Liver (tissue), 8 donors: ENCODE measurements at regions not wholly inside any gene's neighbourhood (a gene's known extent, or its start where the extent isn't known, plus 50 kb on each side); places are given as distances from the start of the nearest gene placed in this dataset.
A peak's percentile ranks its signal among the peaks of the same experiment; 100 is the strongest.

Source experiments
- DNase-seq: peaks from one replicate; pipeline ENCODE4 v3.0.0-alpha.2; 2017; ENCODE audit warnings: low spot score
- H3K27ac ChIP-seq, 2 donors: one replicate each; pipeline ENCODE4 v1.7.0; 2013; ENCODE audit warnings: inconsistent platforms in 2 of 2, low read length in 2 of 2, control low read depth in 1 of 2, low read depth in 1 of 2, mild to moderate bottlenecking in 1 of 2
- H3K27me3 ChIP-seq, 4 donors: one replicate each; pipeline versions ENCODE4 v1.6.1 to v1.7.0; 2013; ENCODE audit warnings: low read length in 3 of 4, inconsistent platforms in 1 of 4, mild to moderate bottlenecking in 1 of 4, moderate library complexity in 1 of 4; ENCODE audit not compliant: control insufficient read depth in 4 of 4, insufficient read depth in 4 of 4
- H3K36me3 ChIP-seq, 4 donors: one replicate each; pipeline versions ENCODE4 v1.6.1 to v1.7.0; 2013; ENCODE audit warnings: low read length in 3 of 4, mild to moderate bottlenecking in 3 of 4, low read depth in 1 of 4, moderate library complexity in 1 of 4; ENCODE audit not compliant: control insufficient read depth in 4 of 4, insufficient read depth in 3 of 4
- H3K4me1 ChIP-seq, 4 donors: one replicate each; pipeline versions ENCODE4 v1.6.1 to v1.7.0; 2013; ENCODE audit warnings: low read length in 3 of 4, mild to moderate bottlenecking in 3 of 4, moderate library complexity in 1 of 4; ENCODE audit not compliant: control insufficient read depth in 4 of 4, insufficient read depth in 4 of 4
- H3K4me3 ChIP-seq, 3 donors: one replicate each; pipeline versions ENCODE4 v1.6.1 to v1.7.0; 2013; ENCODE audit warnings: low read length in 3 of 3, control low read depth in 1 of 3, low read depth in 1 of 3, mild to moderate bottlenecking in 1 of 3
- H3K9ac ChIP-seq, 2 donors: one replicate each; pipeline ENCODE4 v1.7.0; 2013; ENCODE audit warnings: low read length in 2 of 2, mild to moderate bottlenecking in 2 of 2, moderate library complexity in 2 of 2, control low read depth in 1 of 2, low read depth in 1 of 2
- H3K9me3 ChIP-seq, 4 donors: one replicate each; pipeline versions ENCODE4 v1.6.1 to v1.7.0; 2013; ENCODE audit warnings: low read length in 3 of 4; ENCODE audit not compliant: control insufficient read depth in 4 of 4
- CTCF ChIP-seq: fragments of 150-350 bp; IDR thresholded peaks from 2 replicates; pipeline ENCODE4 v1.5.1; 2017; ENCODE audit warnings: improper control_type of control experiment, low read depth, low read length; ENCODE audit not compliant: missing input control
- EGR1 ChIP-seq, 2 donors: IDR thresholded peaks; 2 replicates each; pipeline ENCODE4 v1.6.1; 2016 to 2018; ENCODE audit warnings: antibody characterized with exemption in 2 of 2, low read depth in 2 of 2
- FOXA1 ChIP-seq: IDR thresholded peaks from 2 replicates; pipeline ENCODE4 v1.6.1; 2016; ENCODE audit warnings: antibody characterized with exemption
- FOXA2 ChIP-seq: IDR thresholded peaks from 2 replicates; pipeline ENCODE4 v1.6.1; 2016; ENCODE audit warnings: antibody characterized with exemption
- GABPA ChIP-seq, 2 donors: IDR thresholded peaks in 1 of 2; conservative IDR thresholded peaks in 1 of 2; 2 replicates each; pipeline ENCODE4 v1.6.1; 2016; ENCODE audit warnings: antibody characterized with exemption in 2 of 2, mild to moderate bottlenecking in 1 of 2, moderate library complexity in 1 of 2
- HNF4A ChIP-seq, 2 donors: conservative IDR thresholded peaks; 2 replicates each; pipeline ENCODE4 v1.6.1; 2016; ENCODE audit warnings: antibody characterized with exemption in 2 of 2, mild to moderate bottlenecking in 2 of 2
- JUND ChIP-seq, 2 donors: IDR thresholded peaks; 2 replicates each; pipeline ENCODE4 v1.6.1; 2016; ENCODE audit warnings: antibody characterized with exemption in 2 of 2
- NR2F2 ChIP-seq: IDR thresholded peaks from 2 replicates; pipeline ENCODE4 v1.6.1; 2016; ENCODE audit warnings: antibody characterized with exemption
- RAD21 ChIP-seq, 2 donors: IDR thresholded peaks; 2 replicates each; pipeline ENCODE4 v1.6.1; 2016; ENCODE audit warnings: antibody characterized with exemption in 2 of 2, mild to moderate bottlenecking in 2 of 2
- RXRA ChIP-seq, 2 donors: IDR thresholded peaks; 2 replicates each; pipeline ENCODE4 v1.6.1; 2017 to 2018; ENCODE audit warnings: antibody characterized with exemption in 2 of 2, mild to moderate bottlenecking in 1 of 2
- SP1 ChIP-seq: IDR thresholded peaks from 2 replicates; pipeline ENCODE4 v1.6.1; 2018; ENCODE audit warnings: antibody characterized with exemption, mild to moderate bottlenecking
- TAF1 ChIP-seq: conservative IDR thresholded peaks from 2 replicates; pipeline ENCODE4 v1.6.1; 2016; ENCODE audit warnings: antibody characterized with exemption, mild to moderate bottlenecking
- ZBTB33 ChIP-seq: IDR thresholded peaks from 2 replicates; pipeline ENCODE4 v1.6.1; 2016; ENCODE audit warnings: antibody characterized with exemption
- WGBS: extraction: QIAGEN DNeasy Blood & Tissue Kit; methylation state at CpG from one replicate; pipeline ENCODE4 v1.1.7; 2013; 5-methylcytosine and 5-hydroxymethylcytosine counted together
- TF ChIP-seq, protein P1 (sequence below): IDR thresholded peaks from 2 replicates; pipeline ENCODE4 v1.6.1; 2016; ENCODE audit warnings: antibody characterized with exemption
- TF ChIP-seq, protein P2 (sequence below): IDR thresholded peaks from 2 replicates; pipeline ENCODE4 v1.6.1; 2016; ENCODE audit warnings: antibody characterized with exemption, mild to moderate bottlenecking
- TF ChIP-seq, protein P3 (sequence below): IDR thresholded peaks from 2 replicates; pipeline ENCODE4 v1.6.1; 2016; ENCODE audit warnings: antibody characterized with exemption
- donor health status: healthy.
- donor health status: healthy.
- donor health status: healthy.
- donor health status: healthy.
- donor health status: healthy.

DNA sequence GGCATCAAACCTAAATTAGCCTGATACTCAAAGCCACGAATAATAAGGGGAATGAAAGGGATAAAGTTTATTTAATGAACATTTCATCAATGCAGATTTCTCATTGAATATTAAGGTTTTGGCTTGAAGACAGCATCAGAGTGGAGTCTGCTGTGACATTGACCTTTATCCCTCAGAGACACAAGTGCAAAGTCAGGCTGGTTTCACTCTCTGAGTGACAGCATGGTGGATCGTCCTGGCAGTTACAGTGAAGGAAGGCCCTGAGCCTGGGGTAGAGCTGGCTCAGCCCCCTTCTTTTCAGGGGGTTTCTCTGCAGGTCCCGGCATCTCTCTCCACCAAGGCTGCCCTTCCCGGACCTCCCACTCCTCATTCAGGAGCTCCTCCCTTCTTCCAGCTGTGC lies 503.1 kb downstream of the PREX1 start:
- DNase-seq, result no peak
- Histone ChIP-seq H3K9me3 (no peaks in the 10 kb centered on the region), H3K4me3 (no peak overlapping the region), H3K9ac (no peak overlapping the region), H3K27ac (no peak overlapping the region), H3K27me3 (no peaks in the 10 kb centered on the region), H3K4me1 (no peaks in the 10 kb centered on the region), H3K36me3 (no peaks in the 10 kb centered on the region)
- WGBS, result 66% methylated on average over 4 of the region's 4 CpGs
- TF ChIP-seq JUND (IDR thresholded peaks at IDR 0.05) (no peak), HNF4A (conservative IDR thresholded peaks at IDR 0.05) (peak in 1 of 2 donors; percentile 18)

DNA sequence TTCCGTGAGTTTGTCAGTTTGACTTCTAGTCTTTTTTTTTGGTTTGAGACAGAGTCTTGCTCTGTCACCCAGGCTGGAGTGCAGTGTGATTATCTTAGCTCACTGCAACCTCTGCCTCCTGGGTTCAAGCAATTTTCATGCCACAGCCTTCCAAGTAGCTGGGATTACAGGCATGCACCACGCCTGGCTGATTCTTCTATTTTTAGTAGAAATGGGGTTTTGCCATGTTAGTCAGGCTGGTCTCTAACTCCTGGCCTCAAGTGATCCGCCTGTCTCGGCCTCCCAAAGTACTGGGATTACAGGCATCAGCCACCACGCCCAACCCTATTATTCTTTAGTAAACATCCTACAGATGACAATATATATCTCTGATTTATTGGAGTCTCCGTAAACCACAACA lies 506.5 kb downstream of the PREX1 start:
- no peak overlapping the region for H3K9ac ChIP-seq
- no peaks in the 10 kb centered on the region for H3K27me3 ChIP-seq
- H3K27ac ChIP-seq, result no peak overlapping the region
- WGBS, result 86% methylated on average over 6 of the region's 6 CpGs
- H3K4me1 ChIP-seq, result no peaks in the 10 kb centered on the region
- DNase-seq, result no peak
- no peaks in the 10 kb centered on the region for H3K36me3 ChIP-seq
- H3K4me3 ChIP-seq, result no peak overlapping the region
- no peaks in the 10 kb centered on the region for H3K9me3 ChIP-seq
- TF ChIP-seq HNF4A (conservative IDR thresholded peaks at IDR 0.05) (no peak), FOXA1 (no peak), NR2F2 (no peak), SP1 (no peak), FOXA2 (no peak), RXRA (IDR thresholded peaks at IDR 0.05) (no peak), ZBTB33 (no peak), TAF1 (no peak), GABPA (IDR thresholded peaks at IDR 0.05 in 1 of 2, conservative IDR thresholded peaks at IDR 0.05 in 1 of 2) (no peak), EGR1 (IDR thresholded peaks at IDR 0.05; ENCODE audit: low read depth in 2 of 2) (no peak)
- TF ChIP-seq, protein P1, sequence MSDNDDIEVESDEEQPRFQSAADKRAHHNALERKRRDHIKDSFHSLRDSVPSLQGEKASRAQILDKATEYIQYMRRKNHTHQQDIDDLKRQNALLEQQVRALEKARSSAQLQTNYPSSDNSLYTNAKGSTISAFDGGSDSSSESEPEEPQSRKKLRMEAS, result no peak
- TF ChIP-seq, protein P2, sequence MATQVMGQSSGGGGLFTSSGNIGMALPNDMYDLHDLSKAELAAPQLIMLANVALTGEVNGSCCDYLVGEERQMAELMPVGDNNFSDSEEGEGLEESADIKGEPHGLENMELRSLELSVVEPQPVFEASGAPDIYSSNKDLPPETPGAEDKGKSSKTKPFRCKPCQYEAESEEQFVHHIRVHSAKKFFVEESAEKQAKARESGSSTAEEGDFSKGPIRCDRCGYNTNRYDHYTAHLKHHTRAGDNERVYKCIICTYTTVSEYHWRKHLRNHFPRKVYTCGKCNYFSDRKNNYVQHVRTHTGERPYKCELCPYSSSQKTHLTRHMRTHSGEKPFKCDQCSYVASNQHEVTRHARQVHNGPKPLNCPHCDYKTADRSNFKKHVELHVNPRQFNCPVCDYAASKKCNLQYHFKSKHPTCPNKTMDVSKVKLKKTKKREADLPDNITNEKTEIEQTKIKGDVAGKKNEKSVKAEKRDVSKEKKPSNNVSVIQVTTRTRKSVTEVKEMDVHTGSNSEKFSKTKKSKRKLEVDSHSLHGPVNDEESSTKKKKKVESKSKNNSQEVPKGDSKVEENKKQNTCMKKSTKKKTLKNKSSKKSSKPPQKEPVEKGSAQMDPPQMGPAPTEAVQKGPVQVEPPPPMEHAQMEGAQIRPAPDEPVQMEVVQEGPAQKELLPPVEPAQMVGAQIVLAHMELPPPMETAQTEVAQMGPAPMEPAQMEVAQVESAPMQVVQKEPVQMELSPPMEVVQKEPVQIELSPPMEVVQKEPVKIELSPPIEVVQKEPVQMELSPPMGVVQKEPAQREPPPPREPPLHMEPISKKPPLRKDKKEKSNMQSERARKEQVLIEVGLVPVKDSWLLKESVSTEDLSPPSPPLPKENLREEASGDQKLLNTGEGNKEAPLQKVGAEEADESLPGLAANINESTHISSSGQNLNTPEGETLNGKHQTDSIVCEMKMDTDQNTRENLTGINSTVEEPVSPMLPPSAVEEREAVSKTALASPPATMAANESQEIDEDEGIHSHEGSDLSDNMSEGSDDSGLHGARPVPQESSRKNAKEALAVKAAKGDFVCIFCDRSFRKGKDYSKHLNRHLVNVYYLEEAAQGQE, result no peak

DNA sequence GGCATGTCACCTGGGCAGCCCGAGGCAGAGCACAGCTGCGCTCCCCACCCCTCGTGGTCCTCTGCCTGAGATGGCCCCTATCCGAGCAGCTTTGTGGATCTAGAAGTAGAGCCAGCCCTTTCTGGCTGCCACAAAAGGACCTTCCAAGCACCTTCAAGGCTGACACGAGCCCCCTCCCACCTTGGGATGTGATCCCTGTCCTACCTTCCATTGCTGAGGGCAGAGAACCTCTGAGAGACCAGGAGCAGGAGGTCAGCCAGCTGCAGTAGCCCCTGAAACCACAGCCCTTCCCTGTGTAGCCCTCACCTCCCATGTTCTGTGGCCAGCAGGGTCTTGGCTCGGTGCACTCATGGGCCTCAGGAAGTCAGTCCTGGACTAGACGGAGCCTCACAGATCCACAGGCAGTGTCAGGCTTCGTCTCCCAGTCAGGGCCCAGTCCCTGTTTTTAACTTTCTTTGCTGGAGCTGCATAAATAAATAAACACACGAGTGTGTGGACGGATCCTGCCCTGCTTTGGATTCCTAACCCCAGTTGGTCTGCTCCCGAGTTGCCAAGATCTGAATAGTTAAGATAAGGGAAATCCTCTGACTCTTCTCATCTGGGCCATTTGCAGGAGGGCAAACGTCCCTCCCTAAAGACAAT lies 507.7 kb downstream of the PREX1 start:
- no peak for DNase-seq
- WGBS, result 54% methylated on average over 12 of the region's 12 CpGs
- H3K9ac ChIP-seq, result no peak overlapping the region
- H3K4me1 ChIP-seq, result no peaks in the 10 kb centered on the region
- H3K9me3 ChIP-seq, result no peaks in the 10 kb centered on the region
- H3K27ac ChIP-seq, result no peak overlapping the region
- peaks cover 0 to 2% (median 0%) of the 10 kb centered on the region in 4 donors for H3K27me3 ChIP-seq
- no peak overlapping the region for H3K4me3 ChIP-seq
- no peaks in the 10 kb centered on the region for H3K36me3 ChIP-seq
- TF ChIP-seq SP1 (no peak), RAD21 (IDR thresholded peaks at IDR 0.05) (no peak), RXRA (IDR thresholded peaks at IDR 0.05) (no peak), EGR1 (IDR thresholded peaks at IDR 0.05; ENCODE audit: low read depth in 2 of 2) (no peak), TAF1 (no peak), HNF4A (conservative IDR thresholded peaks at IDR 0.05) (no peak), JUND (IDR thresholded peaks at IDR 0.05) (no peak), CTCF (no peak)
- TF ChIP-seq, protein P2, result no peak
- TF ChIP-seq, protein P3, sequence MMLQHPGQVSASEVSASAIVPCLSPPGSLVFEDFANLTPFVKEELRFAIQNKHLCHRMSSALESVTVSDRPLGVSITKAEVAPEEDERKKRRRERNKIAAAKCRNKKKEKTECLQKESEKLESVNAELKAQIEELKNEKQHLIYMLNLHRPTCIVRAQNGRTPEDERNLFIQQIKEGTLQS, result no peak
